HG03025 (cell line): ENCODE measurements at regions not wholly inside any gene's neighbourhood (a gene's known extent, or its start where the extent isn't known, plus 50 kb on each side); places are given as distances from the start of the nearest gene placed in this dataset.

Experiments used
- ATAC-seq: cut with Tn5 transposase; IDR thresholded peaks from one replicate; pipeline ENCODE4 v1.9.1; 2021; ENCODE audit warnings: mild to moderate bottlenecking, moderate library complexity; ENCODE audit not compliant: unreplicated experiment, low FRiP score

GRCh38 chr10:52526251-52526823 lies 212.3 kb downstream of the DKK1 start:
- ATAC-seq: no peak

- no peak for ATAC-seq
Observed at GRCh38 chr10:52532650-52533290, 218.7 kb downstream of the DKK1 start.

- ATAC-seq: no peak
Observed at GRCh38 chr10:52533986-52534385, 219.9 kb downstream of the DKK1 start.

- no peak for ATAC-seq
Observed at GRCh38 chr10:52539463-52539862, 225.4 kb downstream of the DKK1 start.

- no peak for ATAC-seq
Observed at GRCh38 chr10:52540479-52540984, 226.5 kb downstream of the DKK1 start.

GRCh38 chr10:52541006-52541473 lies 227.0 kb downstream of the DKK1 start:
- ATAC-seq: no peak

- ATAC-seq: no peak
Observed at GRCh38 chr10:52542906-52543305, 228.8 kb downstream of the DKK1 start.

GRCh38 chr10:52551046-52551445 lies 221.5 kb downstream of the MBL2 start:
- ATAC-seq: no peak

GRCh38 chr10:52558090-52558489 lies 214.5 kb downstream of the MBL2 start:
- no peak for ATAC-seq

- ATAC-seq: no peak
Observed at GRCh38 chr10:52561322-52561721, 211.3 kb downstream of the MBL2 start.

- ATAC-seq: no peak
Observed at GRCh38 chr10:52563360-52563759, 209.2 kb downstream of the MBL2 start.

GRCh38 chr10:52566471-52567246 lies 205.9 kb downstream of the MBL2 start:
- no peak for ATAC-seq

GRCh38 chr10:52567247-52567580 lies 205.4 kb downstream of the MBL2 start:
- no peak for ATAC-seq

- ATAC-seq: no peak
Observed at GRCh38 chr10:52568309-52568708, 204.3 kb downstream of the MBL2 start.

- no peak for ATAC-seq
Observed at GRCh38 chr10:52570490-52570889, 202.1 kb downstream of the MBL2 start.

- ATAC-seq: no peak
Observed at GRCh38 chr10:52571018-52571417, 201.6 kb downstream of the MBL2 start.

GRCh38 chr10:52571516-52572182 lies 200.9 kb downstream of the MBL2 start:
- ATAC-seq: no peak

GRCh38 chr10:52573347-52573746 lies 199.2 kb downstream of the MBL2 start:
- ATAC-seq: no peak

GRCh38 chr10:52574697-52575096 lies 197.9 kb downstream of the MBL2 start:
- ATAC-seq: no peak

- ATAC-seq: no peak
Observed at GRCh38 chr10:52577047-52577446, 195.5 kb downstream of the MBL2 start.

- ATAC-seq: no peak
Observed at GRCh38 chr10:52578871-52579405, 193.6 kb downstream of the MBL2 start.
